ENCODE measurements at regions not wholly inside any gene's neighbourhood (a gene's known extent, or its start where the extent isn't known, plus 50 kb on each side); places are given as distances from the start of the nearest gene placed in this dataset.

GRCh38 chr21:25161571-25161970 lies 445.7 kb downstream of the MRPL39 start:
- TF ChIP-seq EZH2phosphoT487 (IDR thresholded peaks at IDR 0.05; ENCODE audit: unreplicated experiment) (no peak), ZNF331 (CRISPR knock-in tag; IDR thresholded peaks at IDR 0.05; ENCODE audit: low read depth) (no peak), NANOG (IDR thresholded peaks at IDR 0.05; ENCODE audit: borderline replicate concordance) (no peak), ETS1 (IDR thresholded peaks at IDR 0.05) (no peak), EZH2 (IDR thresholded peaks at IDR 0.05; ENCODE audit: low read depth, unreplicated experiment) (no peak), JUNB (IDR thresholded peaks at IDR 0.05; ENCODE audit: unreplicated experiment) (no peak), CREB1 (CRISPR knock-in tag; IDR thresholded peaks at IDR 0.05; ENCODE audit: low read depth) (no peak), STAT1 (IDR thresholded peaks at IDR 0.05; ENCODE audit: unreplicated experiment) (no peak), ZNF114 (CRISPR knock-in tag; IDR thresholded peaks at IDR 0.05) (no peak), REST (IDR thresholded peaks at IDR 0.05; ENCODE audit: unreplicated experiment) (no peak), POLR2AphosphoS5 (IDR thresholded peaks at IDR 0.05; ENCODE audit: low read depth) (no peak)
- TF ChIP-seq, protein P1, sequence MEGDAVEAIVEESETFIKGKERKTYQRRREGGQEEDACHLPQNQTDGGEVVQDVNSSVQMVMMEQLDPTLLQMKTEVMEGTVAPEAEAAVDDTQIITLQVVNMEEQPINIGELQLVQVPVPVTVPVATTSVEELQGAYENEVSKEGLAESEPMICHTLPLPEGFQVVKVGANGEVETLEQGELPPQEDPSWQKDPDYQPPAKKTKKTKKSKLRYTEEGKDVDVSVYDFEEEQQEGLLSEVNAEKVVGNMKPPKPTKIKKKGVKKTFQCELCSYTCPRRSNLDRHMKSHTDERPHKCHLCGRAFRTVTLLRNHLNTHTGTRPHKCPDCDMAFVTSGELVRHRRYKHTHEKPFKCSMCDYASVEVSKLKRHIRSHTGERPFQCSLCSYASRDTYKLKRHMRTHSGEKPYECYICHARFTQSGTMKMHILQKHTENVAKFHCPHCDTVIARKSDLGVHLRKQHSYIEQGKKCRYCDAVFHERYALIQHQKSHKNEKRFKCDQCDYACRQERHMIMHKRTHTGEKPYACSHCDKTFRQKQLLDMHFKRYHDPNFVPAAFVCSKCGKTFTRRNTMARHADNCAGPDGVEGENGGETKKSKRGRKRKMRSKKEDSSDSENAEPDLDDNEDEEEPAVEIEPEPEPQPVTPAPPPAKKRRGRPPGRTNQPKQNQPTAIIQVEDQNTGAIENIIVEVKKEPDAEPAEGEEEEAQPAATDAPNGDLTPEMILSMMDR (conservative IDR thresholded peaks at IDR 0.05; ENCODE audit: low read depth in 2 of 2), result no peak
- TF ChIP-seq, protein P2, sequence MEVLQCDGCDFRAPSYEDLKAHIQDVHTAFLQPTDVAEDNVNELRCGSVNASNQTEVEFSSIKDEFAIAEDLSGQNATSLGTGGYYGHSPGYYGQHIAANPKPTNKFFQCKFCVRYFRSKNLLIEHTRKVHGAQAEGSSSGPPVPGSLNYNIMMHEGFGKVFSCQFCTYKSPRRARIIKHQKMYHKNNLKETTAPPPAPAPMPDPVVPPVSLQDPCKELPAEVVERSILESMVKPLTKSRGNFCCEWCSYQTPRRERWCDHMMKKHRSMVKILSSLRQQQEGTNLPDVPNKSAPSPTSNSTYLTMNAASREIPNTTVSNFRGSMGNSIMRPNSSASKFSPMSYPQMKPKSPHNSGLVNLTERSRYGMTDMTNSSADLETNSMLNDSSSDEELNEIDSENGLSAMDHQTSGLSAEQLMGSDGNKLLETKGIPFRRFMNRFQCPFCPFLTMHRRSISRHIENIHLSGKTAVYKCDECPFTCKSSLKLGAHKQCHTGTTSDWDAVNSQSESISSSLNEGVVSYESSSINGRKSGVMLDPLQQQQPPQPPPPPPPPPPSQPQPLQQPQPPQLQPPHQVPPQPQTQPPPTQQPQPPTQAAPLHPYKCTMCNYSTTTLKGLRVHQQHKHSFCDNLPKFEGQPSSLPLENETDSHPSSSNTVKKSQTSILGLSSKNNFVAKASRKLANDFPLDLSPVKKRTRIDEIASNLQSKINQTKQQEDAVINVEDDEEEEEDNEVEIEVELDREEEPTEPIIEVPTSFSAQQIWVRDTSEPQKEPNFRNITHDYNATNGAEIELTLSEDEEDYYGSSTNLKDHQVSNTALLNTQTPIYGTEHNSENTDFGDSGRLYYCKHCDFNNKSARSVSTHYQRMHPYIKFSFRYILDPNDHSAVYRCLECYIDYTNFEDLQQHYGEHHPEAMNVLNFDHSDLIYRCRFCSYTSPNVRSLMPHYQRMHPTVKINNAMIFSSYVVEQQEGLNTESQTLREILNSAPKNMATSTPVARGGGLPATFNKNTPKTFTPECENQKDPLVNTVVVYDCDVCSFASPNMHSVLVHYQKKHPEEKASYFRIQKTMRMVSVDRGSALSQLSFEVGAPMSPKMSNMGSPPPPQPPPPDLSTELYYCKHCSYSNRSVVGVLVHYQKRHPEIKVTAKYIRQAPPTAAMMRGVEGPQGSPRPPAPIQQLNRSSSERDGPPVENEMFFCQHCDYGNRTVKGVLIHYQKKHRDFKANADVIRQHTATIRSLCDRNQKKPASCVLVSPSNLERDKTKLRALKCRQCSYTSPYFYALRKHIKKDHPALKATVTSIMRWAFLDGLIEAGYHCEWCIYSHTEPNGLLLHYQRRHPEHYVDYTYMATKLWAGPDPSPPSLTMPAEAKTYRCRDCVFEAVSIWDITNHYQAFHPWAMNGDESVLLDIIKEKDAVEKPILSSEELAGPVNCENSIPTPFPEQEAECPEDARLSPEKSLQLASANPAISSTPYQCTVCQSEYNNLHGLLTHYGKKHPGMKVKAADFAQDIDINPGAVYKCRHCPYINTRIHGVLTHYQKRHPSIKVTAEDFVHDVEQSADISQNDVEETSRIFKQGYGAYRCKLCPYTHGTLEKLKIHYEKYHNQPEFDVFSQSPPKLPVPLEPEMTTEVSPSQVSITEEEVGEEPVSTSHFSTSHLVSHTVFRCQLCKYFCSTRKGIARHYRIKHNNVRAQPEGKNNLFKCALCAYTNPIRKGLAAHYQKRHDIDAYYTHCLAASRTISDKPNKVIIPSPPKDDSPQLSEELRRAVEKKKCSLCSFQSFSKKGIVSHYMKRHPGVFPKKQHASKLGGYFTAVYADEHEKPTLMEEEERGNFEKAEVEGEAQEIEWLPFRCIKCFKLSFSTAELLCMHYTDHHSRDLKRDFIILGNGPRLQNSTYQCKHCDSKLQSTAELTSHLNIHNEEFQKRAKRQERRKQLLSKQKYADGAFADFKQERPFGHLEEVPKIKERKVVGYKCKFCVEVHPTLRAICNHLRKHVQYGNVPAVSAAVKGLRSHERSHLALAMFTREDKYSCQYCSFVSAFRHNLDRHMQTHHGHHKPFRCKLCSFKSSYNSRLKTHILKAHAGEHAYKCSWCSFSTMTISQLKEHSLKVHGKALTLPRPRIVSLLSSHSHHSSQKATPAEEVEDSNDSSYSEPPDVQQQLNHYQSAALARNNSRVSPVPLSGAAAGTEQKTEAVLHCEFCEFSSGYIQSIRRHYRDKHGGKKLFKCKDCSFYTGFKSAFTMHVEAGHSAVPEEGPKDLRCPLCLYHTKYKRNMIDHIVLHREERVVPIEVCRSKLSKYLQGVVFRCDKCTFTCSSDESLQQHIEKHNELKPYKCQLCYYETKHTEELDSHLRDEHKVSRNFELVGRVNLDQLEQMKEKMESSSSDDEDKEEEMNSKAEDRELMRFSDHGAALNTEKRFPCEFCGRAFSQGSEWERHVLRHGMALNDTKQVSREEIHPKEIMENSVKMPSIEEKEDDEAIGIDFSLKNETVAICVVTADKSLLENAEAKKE (CRISPR knock-in tag; IDR thresholded peaks at IDR 0.05), result no peak
- no peaks in the 10 kb centered on the region for H3K4me1 ChIP-seq (ENCODE audit: insufficient read depth)

More at GRCh38 chr21:25161571-25161970, 445.7 kb downstream of the MRPL39 start:
- Mint-ChIP-seq H3K4me1 (no peaks in the 10 kb centered on the region), H3K27me3 (ENCODE audit: insufficient read depth, low read depth, poor library complexity) (no peaks in the 10 kb centered on the region), H3K36me3 (ENCODE audit: low read depth) (no peaks in the 10 kb centered on the region; the same call in 2 of the 3 replicates), H3K4me3 (no peak overlapping the region), H3K9me3 (peaks cover 70% of the 10 kb centered on the region), H3K27ac (no peak overlapping the region)
- Histone ChIP-seq H3K79me2 (replicated peaks; ENCODE audit: insufficient read depth) (no peaks in the 10 kb centered on the region), H3K27me3 (ENCODE audit: insufficient read depth) (no peaks in the 10 kb centered on the region), H3K36me3 (ENCODE audit: insufficient read depth) (peaks cover 5% of the 10 kb centered on the region; the same call in 1 of the 2 replicates), H3K4me3 (no peak overlapping the region), H3K27ac (ENCODE audit: low read depth) (no peak overlapping the region), H3K4me2 (no peak overlapping the region), H4K20me1 (replicated peaks; ENCODE audit: insufficient read depth) (no peaks in the 10 kb centered on the region), H3F3A (replicated peaks; ENCODE audit: low read depth) (no peaks in the 10 kb centered on the region), H3K9me2 (ENCODE audit: insufficient read depth) (0 out of 2 replicates have a peak, but pooled peaks cover 3% of the 10 kb centered on the region), H2AFZ (no peak overlapping the region)
- DNase-seq (ENCODE audit: low spot score), result no peak
- ATAC-seq, result no peak

All from GM23338 (cell line).